Body of pancreas (tissue), 4 donors: ENCODE measurements at regions not wholly inside any gene's neighbourhood (a gene's known extent, or its start where the extent isn't known, plus 50 kb on each side); places are given as distances from the start of the nearest gene placed in this dataset.
A peak's percentile ranks its signal among the peaks of the same experiment; 100 is the strongest.

Source experiments
- ATAC-seq: fragments of 150-250 bp; one replicate; pipeline ENCODE4 v1.9.1; 2016
- DNase-seq, 4 donors: peaks; one replicate each; pipeline ENCODE4 v3.0.0-alpha.2; 2019
- H3K27ac ChIP-seq, 4 donors: fragments of 200-600 bp; sonication (generic); 1 replicate in 3 of 4; 2 replicates in 1 of 4; pipeline versions ENCODE4 v1.5.1 to v1.6.1; 2016 to 2019; ENCODE audit warnings: mild to moderate bottlenecking in 1 of 4, mixed read lengths in 1 of 4, moderate library complexity in 1 of 4
- H3K27me3 ChIP-seq, 2 donors: fragments of 200-600 bp; sonication (generic); one replicate each; pipeline ENCODE4 v1.6.0; 2016; ENCODE audit warnings: mild to moderate bottlenecking in 1 of 2
- H3K36me3 ChIP-seq, 2 donors: fragments of 200-600 bp; sonication (generic); replicated peaks in 1 of 2; 2 replicates each; pipeline ENCODE4 v1.5.1; 2016; ENCODE audit warnings: low read depth in 2 of 2; ENCODE audit not compliant: insufficient read depth in 1 of 2
- H3K4me1 ChIP-seq: fragments of 200-600 bp; sonication (generic); one replicate; pipeline ENCODE4 v1.6.0; 2016
- H3K4me3 ChIP-seq, 2 donors: fragments of 200-600 bp; sonication (generic); 1 replicate in 1 of 2; 2 replicates in 1 of 2; pipeline ENCODE4 v1.5.1; 2016 to 2019
- H3K9me3 ChIP-seq, 3 donors: fragments of 200-600 bp; sonication (generic); 1 replicate in 2 of 3; 2 replicates in 1 of 3; pipeline ENCODE4 v1.5.1; 2016
- CTCF ChIP-seq, 7 experiments: fragments of 450-650 bp in 4 of 7; fragments of 200-600 bp in 3 of 7; sonication (generic) in 3 of 7; IDR thresholded peaks; one replicate each; pipeline ENCODE4 v1.5.1; 2016 to 2019; ENCODE audit warnings: antibody characterized with exemption in 7 of 7
- POLR2A ChIP-seq, 3 donors: fragments of 450-650 bp; IDR thresholded peaks; one replicate each; pipeline ENCODE4 v1.6.1; 2016; ENCODE audit warnings: antibody characterized with exemption in 3 of 3, mild to moderate bottlenecking in 2 of 3
- WGBS, 2 donors: methylation state at CpG; one replicate each; pipeline ENCODE4 v1.1.5; 2017; 5-methylcytosine and 5-hydroxymethylcytosine counted together
- intact Hi-C: fragments of 100-400 bp; cut with DNase I; formaldehyde crosslinking; loops from one replicate; pipeline ENCODE4 v1.15.1; 2023

- TF ChIP-seq POLR2A (IDR thresholded peaks at IDR 0.05): no peak
- no peak for TF ChIP-seq CTCF (IDR thresholded peaks at IDR 0.05)
Observed at GRCh38 chr9:89922099-89922498, 317.3 kb downstream of the GADD45G start.

GRCh38 chr9:89923174-89923573 lies 318.4 kb downstream of the GADD45G start:
- intact Hi-C loops: no loop called here
- Histone ChIP-seq H3K36me3 (no peaks in the 10 kb centered on the region), H3K27ac (no peak overlapping the region), H3K4me3 (no peak overlapping the region), H3K27me3 (no peaks in the 10 kb centered on the region), H3K9me3 (no peaks in the 10 kb centered on the region), H3K4me1 (peaks cover 24% of the 10 kb centered on the region)
- 94 to 96% methylated on average over 7 of the region's 7 CpGs for WGBS, 2 donors
- ATAC-seq (no peak), DNase-seq (no peak)
- TF ChIP-seq POLR2A (IDR thresholded peaks at IDR 0.05): no peak
- TF ChIP-seq CTCF (IDR thresholded peaks at IDR 0.05): no peak

More at GRCh38 chr9:89922099-89922498, 317.3 kb downstream of the GADD45G start:
- H3K4me1 ChIP-seq: peaks cover 24% of the 10 kb centered on the region
- no peak overlapping the region for H3K4me3 ChIP-seq
- H3K36me3 ChIP-seq: no peaks in the 10 kb centered on the region
- 74 to 77% methylated on average over 7 of the region's 7 CpGs for WGBS, 2 donors
- no peak for ATAC-seq
- no peaks in the 10 kb centered on the region for H3K9me3 ChIP-seq
- H3K27me3 ChIP-seq: no peaks in the 10 kb centered on the region
- H3K27ac ChIP-seq: no peak overlapping the region
- intact Hi-C loops: no loop called here
- DNase-seq: no peak

GRCh38 chr9:89923961-89924504 lies 319.2 kb downstream of the GADD45G start:
- H3K36me3 ChIP-seq: no peaks in the 10 kb centered on the region
- no peaks in the 10 kb centered on the region for H3K9me3 ChIP-seq
- TF ChIP-seq CTCF (IDR thresholded peaks at IDR 0.05): peak in 6 of 7 experiments; percentile 11 to 45 (median 41)
- TF ChIP-seq POLR2A (IDR thresholded peaks at IDR 0.05): no peak
- H3K4me3 ChIP-seq: no peak overlapping the region
- no peaks in the 10 kb centered on the region for H3K27me3 ChIP-seq
- WGBS, 2 donors: 21 to 27% methylated on average over 12 of the region's 12 CpGs
- H3K27ac ChIP-seq: no peak overlapping the region
- peaks cover 24% of the 10 kb centered on the region for H3K4me1 ChIP-seq
- peak; percentile 45 for ATAC-seq
- DNase-seq: peak in 2 of 4 donors; percentile 18 to 32
- intact Hi-C loops: no loop called here

- DNase-seq (no peak), ATAC-seq (no peak)
- no peaks in the 10 kb centered on the region for H3K36me3 ChIP-seq
- peaks cover 24% of the 10 kb centered on the region for H3K4me1 ChIP-seq
- no peaks in the 10 kb centered on the region for H3K9me3 ChIP-seq
- no peak overlapping the region for H3K4me3 ChIP-seq
- TF ChIP-seq CTCF (IDR thresholded peaks at IDR 0.05) (no peak), POLR2A (IDR thresholded peaks at IDR 0.05) (no peak)
- H3K27me3 ChIP-seq: no peaks in the 10 kb centered on the region
- intact Hi-C loops: no loop called here
- H3K27ac ChIP-seq: no peak overlapping the region
- 79 to 91% methylated on average over 2 of the region's 2 CpGs for WGBS, 2 donors
Observed at GRCh38 chr9:89924611-89925010, 319.8 kb downstream of the GADD45G start.

- no peak for ATAC-seq
- Histone ChIP-seq H3K27me3 (no peaks in the 10 kb centered on the region), H3K4me3 (no peak overlapping the region), H3K36me3 (no peaks in the 10 kb centered on the region), H3K4me1 (peaks cover 24% of the 10 kb centered on the region), H3K27ac (peak overlapping the region in 1 of 4 donors; percentile 19), H3K9me3 (no peaks in the 10 kb centered on the region)
- TF ChIP-seq POLR2A (IDR thresholded peaks at IDR 0.05): no peak
- TF ChIP-seq CTCF (IDR thresholded peaks at IDR 0.05): no peak
- no peak for DNase-seq
- intact Hi-C loops: no loop called here
- WGBS, 2 donors: 20 to 25% methylated on average over 5 of the region's 5 CpGs
Observed at GRCh38 chr9:89926167-89926566, 321.4 kb downstream of the GADD45G start.
